Common myeloid progenitor, CD34-positive (primary cell): ENCODE measurements at regions not wholly inside any gene's neighbourhood (a gene's known extent, or its start where the extent isn't known, plus 50 kb on each side); places are given as distances from the start of the nearest gene placed in this dataset.
"Not testable (repeated sequence)": the region's sequence is repeated elsewhere in the genome, so short reads cannot be mapped to it uniquely, and the experiment has no call there.

ENCODE experiments used
- CTCF ChIA-PET: fragments of 350-600 bp; sonication (Branson Sonifier 250); formaldehyde crosslinking; loops from one replicate; lab custom pipeline; 2021; ENCODE audit warnings: antibody characterized with exemption; lab: Charles Lee
- POLR2A ChIA-PET: fragments of 350-600 bp; sonication (Branson Sonifier 250); formaldehyde crosslinking; loops from one replicate; lab custom pipeline; 2021; ENCODE audit warnings: antibody characterized with exemption; lab: Charles Lee
- DNase-seq, 3 donors: peaks; one replicate each; pipeline versions ENCODE4 v3.0.0 to v3.0.0-alpha.2; 2013
- H3K27ac ChIP-seq, 2 experiments: 1 replicate in 1 of 2; 2 replicates in 1 of 2; pipeline ENCODE4 v1.7.0; 2013; ENCODE audit warnings: inconsistent platforms in 2 of 2, low read length in 2 of 2, mild to moderate bottlenecking in 2 of 2, low read depth in 1 of 2, moderate library complexity in 1 of 2; ENCODE audit not compliant: severe bottlenecking in 2 of 2, insufficient read depth in 1 of 2, poor library complexity in 1 of 2
- H3K27me3 ChIP-seq, 5 experiments: replicated peaks in 2 of 5; 1 replicate in 3 of 5; 2 replicates in 2 of 5; pipeline versions ENCODE4 v1.6.1 to v1.7.0; 2013; ENCODE audit warnings: low read length in 4 of 5, mild to moderate bottlenecking in 2 of 5, moderate library complexity in 2 of 5, inconsistent platforms in 1 of 5; ENCODE audit not compliant: insufficient read depth in 5 of 5, control insufficient read depth in 4 of 5
- H3K36me3 ChIP-seq, 4 experiments: 1 replicate in 2 of 4; 2 replicates in 2 of 4; pipeline versions ENCODE4 v1.6.1 to v1.7.0; 2013; ENCODE audit warnings: low read length in 3 of 4, control low read depth in 1 of 4, mild to moderate bottlenecking in 1 of 4; ENCODE audit not compliant: control insufficient read depth in 4 of 4, insufficient read depth in 4 of 4
- H3K4me1 ChIP-seq, 4 experiments: 1 replicate in 3 of 4; 2 replicates in 1 of 4; pipeline versions ENCODE4 v1.6.1 to v1.7.1; 2013; ENCODE audit warnings: low read length in 3 of 4, mild to moderate bottlenecking in 3 of 4, control low read depth in 1 of 4, inconsistent platforms in 1 of 4, moderate library complexity in 1 of 4; ENCODE audit not compliant: control insufficient read depth in 4 of 4, insufficient read depth in 4 of 4; ENCODE audit errors: control extremely low read depth in 1 of 4
- H3K4me3 ChIP-seq, 7 experiments: 1 replicate in 4 of 7; 2 replicates in 3 of 7; pipeline versions ENCODE4 v1.5.1 to v1.7.0; 2013; ENCODE audit warnings: mild to moderate bottlenecking in 7 of 7, low read length in 6 of 7, moderate library complexity in 6 of 7, inconsistent platforms in 2 of 7, low read depth in 2 of 7, control low read depth in 1 of 7; ENCODE audit not compliant: insufficient read depth in 4 of 7, control insufficient read depth in 1 of 7; ENCODE audit errors: extremely low read depth in 1 of 7
- H3K9me3 ChIP-seq, 5 experiments: 1 replicate in 4 of 5; 2 replicates in 1 of 5; pipeline versions ENCODE4 v1.6.1 to v1.7.1; 2013; ENCODE audit warnings: low read length in 4 of 5, mild to moderate bottlenecking in 2 of 5, inconsistent platforms in 1 of 5, low read depth in 1 of 5, moderate library complexity in 1 of 5; ENCODE audit not compliant: control insufficient read depth in 4 of 5, insufficient read depth in 2 of 5; ENCODE audit errors: control extremely low read depth in 1 of 5
- WGBS: methylation state at CpG from one replicate; pipeline ENCODE4 v1.1.5; 2013; ENCODE audit not compliant: insufficient coverage; 5-methylcytosine and 5-hydroxymethylcytosine counted together

- Histone ChIP-seq H3K27me3 (peaks cover 0 to 65% (median 32%) of the 10 kb centered on the region in 5 experiments), H3K9me3 (no peaks in the 10 kb centered on the region), H3K27ac (no peak overlapping the region), H3K36me3 (no peaks in the 10 kb centered on the region), H3K4me1 (peaks cover 0 to 14% (median 7%) of the 10 kb centered on the region in 4 experiments), H3K4me3 (no peak overlapping the region)
- POLR2A ChIA-PET = no interaction called here
- DNase-seq = no peak
- WGBS = 50% methylated on average over 7 of the region's 11 CpGs
- CTCF ChIA-PET = no interaction called here
Observed at GRCh38 chr22:48486134-48486532, 1341.5 kb downstream of the BRD1 start.

GRCh38 chr22:48485149-48486133 is 1342.2 kb downstream of the BRD1 start:
- WGBS = 53% methylated on average over 15 of the region's 22 CpGs
- CTCF ChIA-PET = no interaction called here
- H3K27me3 ChIP-seq = peaks cover 0 to 59% (median 31%) of the 10 kb centered on the region in 5 experiments
- DNase-seq = no peak
- no peak overlapping the region for H3K4me3 ChIP-seq
- no peaks in the 10 kb centered on the region for H3K9me3 ChIP-seq
- POLR2A ChIA-PET = no interaction called here
- peaks cover 0 to 11% (median 5%) of the 10 kb centered on the region in 4 experiments for H3K4me1 ChIP-seq
- no peaks in the 10 kb centered on the region for H3K36me3 ChIP-seq
- H3K27ac ChIP-seq = no peak overlapping the region

- Histone ChIP-seq H3K36me3 (no peaks in the 10 kb centered on the region), H3K27me3 (peaks cover 0 to 46% (median 29%) of the 10 kb centered on the region in 5 experiments), H3K4me3 (no peak overlapping the region), H3K4me1 (no peaks in the 10 kb centered on the region), H3K9me3 (no peaks in the 10 kb centered on the region), H3K27ac (no peak overlapping the region)
- WGBS = 65% methylated on average over 7 of the region's 12 CpGs
- ChIA-PET CTCF (no interaction called here), POLR2A (no interaction called here)
- no peak for DNase-seq
Observed at GRCh38 chr22:48483764-48484528, 1343.7 kb downstream of the BRD1 start.

GRCh38 chr22:48482771-48483170 is 1344.9 kb downstream of the BRD1 start:
- H3K4me3 ChIP-seq = no peak overlapping the region
- ChIA-PET POLR2A (no interaction called here), CTCF (no interaction called here)
- H3K4me1 ChIP-seq = no peaks in the 10 kb centered on the region
- 83% methylated on average over 1 of the region's 2 CpGs for WGBS
- H3K27ac ChIP-seq = no peak overlapping the region
- H3K36me3 ChIP-seq = no peaks in the 10 kb centered on the region
- no peak for DNase-seq
- H3K9me3 ChIP-seq = no peaks in the 10 kb centered on the region
- peaks cover 0 to 35% (median 18%) of the 10 kb centered on the region in 5 experiments for H3K27me3 ChIP-seq

- WGBS = 100% methylated on average over 6 of the region's 11 CpGs
- DNase-seq, H3K4me3 ChIP-seq, H3K9me3 ChIP-seq, CTCF ChIA-PET, H3K36me3 ChIP-seq, POLR2A ChIA-PET, H3K4me1 ChIP-seq, H3K27ac ChIP-seq: not testable (repeated sequence)
- peaks cover 0 to 29% (median 13%) of the 10 kb centered on the region in 5 experiments for H3K27me3 ChIP-seq
Observed at GRCh38 chr22:48482198-48482597, 1345.5 kb downstream of the BRD1 start.

- H3K36me3 ChIP-seq = no peaks in the 10 kb centered on the region
- H3K9me3 ChIP-seq = no peaks in the 10 kb centered on the region
- ChIA-PET CTCF (no interaction called here), POLR2A (no interaction called here)
- H3K27ac ChIP-seq = no peak overlapping the region
- 83% methylated on average over 1 of the region's 2 CpGs for WGBS
- no peak for DNase-seq
- H3K27me3 ChIP-seq = peaks cover 0 to 25% (median 10%) of the 10 kb centered on the region in 5 experiments
- no peak overlapping the region for H3K4me3 ChIP-seq
- no peaks in the 10 kb centered on the region for H3K4me1 ChIP-seq
Observed at GRCh38 chr22:48481748-48482147, 1345.9 kb downstream of the BRD1 start.
